ENCODE measurements at regions not wholly inside any gene's neighbourhood (a gene's known extent, or its start where the extent isn't known, plus 50 kb on each side); places are given as distances from the start of the nearest gene placed in this dataset.
"Not testable (repeated sequence)": the region's sequence is repeated elsewhere in the genome, so short reads cannot be mapped to it uniquely, and the experiment has no call there.

GRCh38 chr14:49031710-49032109 is 554.5 kb downstream of the RPS29 start:
- TF ChIP-seq POLR2A (IDR thresholded peaks at IDR 0.05); CTCF (IDR thresholded peaks at IDR 0.05 in 4 of 5, conservative IDR thresholded peaks at IDR 0.05 in 1 of 5): not testable (repeated sequence)

Measured in gastrocnemius medialis (tissue), 4 donors.